ENCODE measurements at regions not wholly inside any gene's neighbourhood (a gene's known extent, or its start where the extent isn't known, plus 50 kb on each side); places are given as distances from the start of the nearest gene placed in this dataset.

GRCh38 chr3:177425042-177425441 is 227.8 kb upstream of the TBL1XR1 start:
- TF ChIP-seq TAF1 (IDR thresholded peaks at IDR 0.05; ENCODE audit: borderline replicate concordance, insufficient read depth, low read length) (no peak), FOXP2 (optimal IDR thresholded peaks at IDR 0.05; ENCODE audit: borderline replicate concordance, extremely low read depth, extremely low read length, insufficient read depth) (no peak), REST (IDR thresholded peaks at IDR 0.05; ENCODE audit: insufficient read depth in 1 of 2, low read depth in 2 of 2, low read length in 2 of 2) (no peak), POLR2AphosphoS5 (IDR thresholded peaks at IDR 0.05; ENCODE audit: low read depth, low read length) (no peak), SIN3A (IDR thresholded peaks at IDR 0.05; ENCODE audit: borderline replicate concordance, insufficient read depth, low read length) (no peak)

- no peak for TF ChIP-seq FOXP2 (optimal IDR thresholded peaks at IDR 0.05; ENCODE audit: borderline replicate concordance, extremely low read depth, extremely low read length, insufficient read depth)
Observed at GRCh38 chr3:177426106-177426877, 229.0 kb upstream of the TBL1XR1 start.

GRCh38 chr3:177426878-177427495 is 229.7 kb upstream of the TBL1XR1 start:
- TF ChIP-seq SIN3A (IDR thresholded peaks at IDR 0.05; ENCODE audit: borderline replicate concordance, insufficient read depth, low read length) (no peak), REST (IDR thresholded peaks at IDR 0.05; ENCODE audit: insufficient read depth in 1 of 2, low read depth in 2 of 2, low read length in 2 of 2) (no peak), FOXP2 (optimal IDR thresholded peaks at IDR 0.05; ENCODE audit: borderline replicate concordance, extremely low read depth, extremely low read length, insufficient read depth) (no peak), TAF1 (IDR thresholded peaks at IDR 0.05; ENCODE audit: borderline replicate concordance, insufficient read depth, low read length) (no peak), POLR2AphosphoS5 (IDR thresholded peaks at IDR 0.05; ENCODE audit: low read depth, low read length) (no peak)

GRCh38 chr3:177427540-177427939 is 230.3 kb upstream of the TBL1XR1 start:
- TF ChIP-seq POLR2AphosphoS5 (IDR thresholded peaks at IDR 0.05; ENCODE audit: low read depth, low read length): no peak

- no peak for TF ChIP-seq FOXP2 (optimal IDR thresholded peaks at IDR 0.05; ENCODE audit: borderline replicate concordance, extremely low read depth, extremely low read length, insufficient read depth)
- TF ChIP-seq TAF1 (IDR thresholded peaks at IDR 0.05; ENCODE audit: borderline replicate concordance, insufficient read depth, low read length): no peak
- TF ChIP-seq SIN3A (IDR thresholded peaks at IDR 0.05; ENCODE audit: borderline replicate concordance, insufficient read depth, low read length): no peak
- TF ChIP-seq POLR2AphosphoS5 (IDR thresholded peaks at IDR 0.05; ENCODE audit: low read depth, low read length): no peak
- TF ChIP-seq REST (IDR thresholded peaks at IDR 0.05; ENCODE audit: insufficient read depth in 1 of 2, low read depth in 2 of 2, low read length in 2 of 2): no peak
Observed at GRCh38 chr3:177429079-177429478, 231.8 kb upstream of the TBL1XR1 start.

GRCh38 chr3:177429771-177430170 is 232.5 kb upstream of the TBL1XR1 start:
- TF ChIP-seq FOXP2 (optimal IDR thresholded peaks at IDR 0.05; ENCODE audit: borderline replicate concordance, extremely low read depth, extremely low read length, insufficient read depth) (no peak), SIN3A (IDR thresholded peaks at IDR 0.05; ENCODE audit: borderline replicate concordance, insufficient read depth, low read length) (no peak), POLR2AphosphoS5 (IDR thresholded peaks at IDR 0.05; ENCODE audit: low read depth, low read length) (no peak), TAF1 (IDR thresholded peaks at IDR 0.05; ENCODE audit: borderline replicate concordance, insufficient read depth, low read length) (no peak), REST (IDR thresholded peaks at IDR 0.05; ENCODE audit: insufficient read depth in 1 of 2, low read depth in 2 of 2, low read length in 2 of 2) (no peak)
